Left lung (tissue), 4 donors: ENCODE measurements at regions not wholly inside any gene's neighbourhood (a gene's known extent, or its start where the extent isn't known, plus 50 kb on each side); places are given as distances from the start of the nearest gene placed in this dataset.

ENCODE experiments used
- ATAC-seq: fragments of 200-7000 bp; cut with Tn5 transposase; one replicate; pipeline ENCODE4 v1.9.1; 2020; ENCODE audit warnings: moderate library complexity
- DNase-seq, 4 donors: peaks; one replicate each; pipeline ENCODE4 v3.0.0-alpha.2; 2013 to 2020
- H3K27ac ChIP-seq, 2 donors: fragments of 200-600 bp; sonication (generic) in 1 of 2; one replicate each; pipeline versions ENCODE4 v1.5.0 to v1.8.0; 2020 to 2021
- H3K27me3 ChIP-seq, 2 donors: fragments of 200-600 bp; sonication (generic) in 1 of 2; one replicate each; pipeline versions ENCODE4 v1.5.0 to v1.8.0; 2020 to 2021
- H3K36me3 ChIP-seq, 2 donors: fragments of 200-600 bp; sonication (generic) in 1 of 2; one replicate each; pipeline versions ENCODE4 v1.5.0 to v1.8.0; 2020 to 2021
- H3K4me1 ChIP-seq, 2 donors: fragments of 200-600 bp; one replicate each; pipeline ENCODE4 v1.8.0; 2021
- H3K4me3 ChIP-seq, 2 donors: fragments of 200-600 bp; sonication (generic) in 1 of 2; one replicate each; pipeline versions ENCODE4 v1.5.0 to v1.8.0; 2020 to 2021; ENCODE audit warnings: mild to moderate bottlenecking in 1 of 2
- H3K9me3 ChIP-seq, 2 donors: fragments of 200-600 bp; sonication (generic) in 1 of 2; one replicate each; pipeline versions ENCODE4 v1.5.0 to v1.8.0; 2020 to 2021
- CTCF ChIP-seq, 2 donors: fragments of 200-600 bp; sonication (generic) in 1 of 2; IDR thresholded peaks; one replicate each; pipeline versions ENCODE4 v1.5.0 to v1.8.0; 2021; ENCODE audit warnings: antibody characterized with exemption in 2 of 2
- intact Hi-C, 2 donors: fragments of 100-400 bp; cut with DNase I; formaldehyde crosslinking; loops; one replicate each; pipeline versions ENCODE4 v1.11.2 to v1.14.2; 2022
- donor health status: DM: no; HTN: yes; CAD: no.
- donor health status: DM: no; HTN: no; CAD: no.

- no peaks in the 10 kb centered on the region for H3K9me3 ChIP-seq
- H3K27me3 ChIP-seq: no peaks in the 10 kb centered on the region
- H3K36me3 ChIP-seq: no peaks in the 10 kb centered on the region
- intact Hi-C loops: no loop called here
- TF ChIP-seq CTCF (IDR thresholded peaks at IDR 0.05): no peak
- DNase-seq (no peak), ATAC-seq (no peak)
- H3K4me1 ChIP-seq: no peaks in the 10 kb centered on the region
- no peak overlapping the region for H3K27ac ChIP-seq
- no peak overlapping the region for H3K4me3 ChIP-seq
Observed at GRCh38 chrX:150303386-150304097, 59.6 kb upstream of the MAMLD1 start.

GRCh38 chrX:150306002-150306401 lies 57.1 kb upstream of the MAMLD1 start:
- Histone ChIP-seq H3K4me1 (no peaks in the 10 kb centered on the region), H3K4me3 (no peak overlapping the region), H3K27ac (no peak overlapping the region), H3K36me3 (no peaks in the 10 kb centered on the region), H3K9me3 (no peaks in the 10 kb centered on the region), H3K27me3 (no peaks in the 10 kb centered on the region)
- ATAC-seq (no peak), DNase-seq (no peak)
- no peak for TF ChIP-seq CTCF (IDR thresholded peaks at IDR 0.05)
- intact Hi-C loops: no loop called here

GRCh38 chrX:150308041-150308440 lies 55.1 kb upstream of the MAMLD1 start:
- H3K9me3 ChIP-seq: no peaks in the 10 kb centered on the region
- intact Hi-C loops: no loop called here

GRCh38 chrX:150308532-150309157 lies 54.5 kb upstream of the MAMLD1 start:
- intact Hi-C loops: no loop called here
- TF ChIP-seq CTCF (IDR thresholded peaks at IDR 0.05): no peak
- no peak for ATAC-seq
- Histone ChIP-seq H3K27me3 (no peaks in the 10 kb centered on the region), H3K4me3 (no peak overlapping the region), H3K9me3 (no peaks in the 10 kb centered on the region), H3K27ac (no peak overlapping the region), H3K36me3 (no peaks in the 10 kb centered on the region), H3K4me1 (no peaks in the 10 kb centered on the region)
- no peak for DNase-seq

More at GRCh38 chrX:150308041-150308440, 55.1 kb upstream of the MAMLD1 start:
- no peaks in the 10 kb centered on the region for H3K4me1 ChIP-seq
- ATAC-seq: no peak
- no peak for TF ChIP-seq CTCF (IDR thresholded peaks at IDR 0.05)
- DNase-seq: no peak
- no peaks in the 10 kb centered on the region for H3K27me3 ChIP-seq
- no peak overlapping the region for H3K27ac ChIP-seq
- no peak overlapping the region for H3K4me3 ChIP-seq
- no peaks in the 10 kb centered on the region for H3K36me3 ChIP-seq

GRCh38 chrX:150310417-150310816 lies 52.7 kb upstream of the MAMLD1 start:
- no peaks in the 10 kb centered on the region for H3K9me3 ChIP-seq
- H3K4me3 ChIP-seq: no peak overlapping the region
- no peaks in the 10 kb centered on the region for H3K4me1 ChIP-seq
- ATAC-seq (no peak), DNase-seq (no peak)
- intact Hi-C loops: no loop called here
- no peaks in the 10 kb centered on the region for H3K27me3 ChIP-seq
- H3K27ac ChIP-seq: no peak overlapping the region
- TF ChIP-seq CTCF (IDR thresholded peaks at IDR 0.05): no peak
- no peaks in the 10 kb centered on the region for H3K36me3 ChIP-seq
